Right atrium auricular region (tissue), 2 donors: ENCODE measurements at regions not wholly inside any gene's neighbourhood (a gene's known extent, or its start where the extent isn't known, plus 50 kb on each side); places are given as distances from the start of the nearest gene placed in this dataset.

Experiments
- DNase-seq: peaks from one replicate; pipeline ENCODE4 v3.0.0-alpha.2; 2019; ENCODE audit warnings: low spot score
- H3K27ac ChIP-seq, 2 donors: fragments of 200-600 bp; sonication (generic); 1 replicate in 1 of 2; 2 replicates in 1 of 2; pipeline ENCODE4 v1.5.1; 2016 to 2019
- H3K27me3 ChIP-seq, 2 donors: fragments of 200-600 bp; sonication (generic); one replicate each; pipeline versions ENCODE4 v1.5.1 to v1.6.0; 2017 to 2019
- H3K36me3 ChIP-seq: fragments of 200-600 bp; sonication (generic); one replicate; pipeline ENCODE4 v1.5.1; 2016
- H3K4me1 ChIP-seq, 2 donors: fragments of 200-600 bp; sonication (generic); one replicate each; pipeline versions ENCODE4 v1.5.1 to v1.6.0; 2017 to 2019
- H3K4me3 ChIP-seq, 2 donors: fragments of 200-600 bp; sonication (generic); 1 replicate in 1 of 2; 2 replicates in 1 of 2; pipeline ENCODE4 v1.5.1; 2017 to 2019; ENCODE audit warnings: mild to moderate bottlenecking in 1 of 2, moderate library complexity in 1 of 2
- H3K9me3 ChIP-seq, 2 donors: fragments of 200-600 bp; sonication (generic); one replicate each; pipeline ENCODE4 v1.5.1; 2019
- TF ChIP-seq, protein P1 (sequence below), 2 donors: fragments of 200-600 bp; sonication (generic); IDR thresholded peaks; one replicate each; pipeline ENCODE4 v1.5.1; 2019; ENCODE audit warnings: antibody characterized with exemption in 2 of 2

DNA sequence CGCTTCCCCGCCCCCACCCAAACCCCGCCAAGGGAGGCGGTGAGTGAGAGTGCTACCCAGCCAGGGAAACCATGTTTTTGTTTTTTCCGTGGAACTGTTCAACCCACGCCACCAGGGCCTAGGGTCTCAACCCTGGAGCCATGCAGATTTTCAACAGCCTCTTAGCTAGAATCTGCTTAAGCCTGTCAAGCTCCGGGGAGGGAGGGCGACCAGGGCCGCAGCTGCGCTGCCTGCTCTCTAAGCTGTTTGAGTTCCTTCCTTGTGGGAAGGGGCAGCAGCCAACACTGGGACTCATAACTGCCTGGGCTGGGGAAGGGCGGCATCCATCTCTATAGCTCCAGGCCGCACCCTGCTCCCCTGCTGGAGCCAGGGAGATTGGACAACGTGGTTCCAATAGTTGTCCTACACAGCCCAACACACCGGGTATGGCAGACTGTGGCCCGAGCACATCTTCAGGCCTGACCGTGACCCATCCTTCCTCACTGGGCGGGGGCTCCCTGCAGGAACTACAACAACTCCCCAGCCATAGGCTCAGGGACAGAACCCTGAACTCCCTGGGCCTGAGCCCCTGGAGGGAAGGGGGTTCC lies 1065.7 kb upstream of the MANEA start:
- Histone ChIP-seq H3K9me3 (no peaks in the 10 kb centered on the region), H3K4me1 (no peaks in the 10 kb centered on the region), H3K27ac (no peak overlapping the region), H3K36me3 (no peaks in the 10 kb centered on the region), H3K4me3 (no peak overlapping the region), H3K27me3 (no peaks in the 10 kb centered on the region)
- no peak for DNase-seq
- TF ChIP-seq, protein P1, sequence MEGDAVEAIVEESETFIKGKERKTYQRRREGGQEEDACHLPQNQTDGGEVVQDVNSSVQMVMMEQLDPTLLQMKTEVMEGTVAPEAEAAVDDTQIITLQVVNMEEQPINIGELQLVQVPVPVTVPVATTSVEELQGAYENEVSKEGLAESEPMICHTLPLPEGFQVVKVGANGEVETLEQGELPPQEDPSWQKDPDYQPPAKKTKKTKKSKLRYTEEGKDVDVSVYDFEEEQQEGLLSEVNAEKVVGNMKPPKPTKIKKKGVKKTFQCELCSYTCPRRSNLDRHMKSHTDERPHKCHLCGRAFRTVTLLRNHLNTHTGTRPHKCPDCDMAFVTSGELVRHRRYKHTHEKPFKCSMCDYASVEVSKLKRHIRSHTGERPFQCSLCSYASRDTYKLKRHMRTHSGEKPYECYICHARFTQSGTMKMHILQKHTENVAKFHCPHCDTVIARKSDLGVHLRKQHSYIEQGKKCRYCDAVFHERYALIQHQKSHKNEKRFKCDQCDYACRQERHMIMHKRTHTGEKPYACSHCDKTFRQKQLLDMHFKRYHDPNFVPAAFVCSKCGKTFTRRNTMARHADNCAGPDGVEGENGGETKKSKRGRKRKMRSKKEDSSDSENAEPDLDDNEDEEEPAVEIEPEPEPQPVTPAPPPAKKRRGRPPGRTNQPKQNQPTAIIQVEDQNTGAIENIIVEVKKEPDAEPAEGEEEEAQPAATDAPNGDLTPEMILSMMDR (IDR thresholded peaks at IDR 0.05): no peak

GRCh38 chr6:94510877-94511276 lies 1066.5 kb upstream of the MANEA start:
- TF ChIP-seq, protein P1 (IDR thresholded peaks at IDR 0.05): no peak
- Histone ChIP-seq H3K27ac (no peak overlapping the region), H3K27me3 (no peaks in the 10 kb centered on the region), H3K36me3 (no peaks in the 10 kb centered on the region), H3K4me3 (no peak overlapping the region), H3K4me1 (no peaks in the 10 kb centered on the region), H3K9me3 (no peaks in the 10 kb centered on the region)
- no peak for DNase-seq

DNA sequence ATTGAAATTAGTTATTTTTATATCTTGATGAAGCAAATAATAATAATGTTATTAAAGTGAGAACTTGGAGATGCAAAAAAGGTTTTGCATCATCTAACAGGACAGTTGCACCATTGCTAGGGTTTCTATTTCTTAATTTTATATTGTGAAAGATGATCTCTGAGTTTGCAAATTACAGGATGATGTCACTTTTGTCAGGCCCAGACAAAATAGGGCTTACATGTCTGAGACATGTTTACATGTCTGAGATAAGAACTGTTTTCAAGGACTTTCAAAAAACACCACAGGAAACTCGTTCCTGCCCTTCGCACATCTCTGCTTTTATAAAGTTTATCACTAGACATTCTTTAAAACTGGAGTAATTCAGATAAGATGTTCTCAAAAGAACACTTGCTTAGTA lies 1075.8 kb upstream of the MANEA start:
- H3K36me3 ChIP-seq: no peaks in the 10 kb centered on the region
- DNase-seq: no peak
- H3K9me3 ChIP-seq: no peaks in the 10 kb centered on the region
- H3K27me3 ChIP-seq: no peaks in the 10 kb centered on the region
- H3K27ac ChIP-seq: no peak overlapping the region
- TF ChIP-seq, protein P1 (IDR thresholded peaks at IDR 0.05): no peak
- no peak overlapping the region for H3K4me3 ChIP-seq
- H3K4me1 ChIP-seq: no peaks in the 10 kb centered on the region

- no peaks in the 10 kb centered on the region for H3K9me3 ChIP-seq
- DNase-seq: no peak
- H3K36me3 ChIP-seq: no peaks in the 10 kb centered on the region
- TF ChIP-seq, protein P1 (IDR thresholded peaks at IDR 0.05): no peak
- H3K27ac ChIP-seq: no peak overlapping the region
- H3K27me3 ChIP-seq: no peaks in the 10 kb centered on the region
- H3K4me3 ChIP-seq: no peak overlapping the region
- no peaks in the 10 kb centered on the region for H3K4me1 ChIP-seq
Observed at GRCh38 chr6:94498099-94498498, 1078.7 kb upstream of the EPHA7 start.

DNA sequence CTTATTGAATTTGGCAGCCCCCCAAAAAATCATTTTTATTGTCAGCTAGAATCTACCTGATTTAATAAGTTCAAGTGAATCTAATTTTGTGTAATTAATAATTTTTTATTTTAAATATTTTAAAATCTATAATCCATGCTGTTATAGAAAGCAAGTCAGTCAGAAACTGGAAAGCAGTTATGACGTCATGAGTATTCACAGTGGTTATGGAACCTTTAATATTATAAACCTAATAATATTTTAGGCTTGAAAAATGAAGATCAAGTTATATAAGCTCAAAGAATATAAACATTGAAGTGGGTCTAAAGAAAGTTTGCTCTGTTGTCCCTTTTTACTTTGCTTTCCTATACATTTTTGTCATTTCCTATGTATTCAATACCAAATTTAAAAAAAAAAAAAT lies 1075.1 kb upstream of the EPHA7 start:
- H3K27ac ChIP-seq: no peak overlapping the region
- no peaks in the 10 kb centered on the region for H3K9me3 ChIP-seq
- H3K4me3 ChIP-seq: no peak overlapping the region
- TF ChIP-seq, protein P1 (IDR thresholded peaks at IDR 0.05): no peak
- no peak for DNase-seq
- H3K27me3 ChIP-seq: no peaks in the 10 kb centered on the region
- no peaks in the 10 kb centered on the region for H3K4me1 ChIP-seq
- no peaks in the 10 kb centered on the region for H3K36me3 ChIP-seq

DNA sequence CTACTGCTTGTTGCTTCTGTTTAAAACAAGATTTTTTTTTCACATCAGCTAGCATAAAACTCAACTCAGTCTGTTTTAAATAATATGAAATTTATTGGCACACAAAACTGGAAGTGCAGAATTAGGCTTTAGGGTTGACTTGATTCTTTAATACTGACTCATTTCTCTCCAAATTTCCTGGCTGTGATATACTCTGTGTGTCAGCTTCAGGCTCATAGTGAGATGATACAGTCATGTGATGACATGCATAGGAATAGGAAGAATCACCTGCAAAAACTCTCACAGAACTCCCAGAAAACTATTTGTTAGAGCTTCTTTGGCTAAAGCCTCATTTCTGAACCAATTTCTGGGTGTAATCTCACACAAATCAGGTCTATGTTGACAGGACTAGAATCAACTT lies 1068.0 kb upstream of the EPHA7 start:
- no peak for DNase-seq
- no peaks in the 10 kb centered on the region for H3K27me3 ChIP-seq
- no peaks in the 10 kb centered on the region for H3K9me3 ChIP-seq
- no peak overlapping the region for H3K27ac ChIP-seq
- TF ChIP-seq, protein P1 (IDR thresholded peaks at IDR 0.05): no peak
- no peak overlapping the region for H3K4me3 ChIP-seq
- H3K4me1 ChIP-seq: no peaks in the 10 kb centered on the region
- H3K36me3 ChIP-seq: no peaks in the 10 kb centered on the region
